HL-60 (cell line): ENCODE measurements at regions not wholly inside any gene's neighbourhood (a gene's known extent, or its start where the extent isn't known, plus 50 kb on each side); places are given as distances from the start of the nearest gene placed in this dataset.

Experiments used
- CTCF ChIP-seq: IDR thresholded peaks from one replicate; pipeline ENCODE4 v1.5.1; 2011; ENCODE audit warnings: low read length, control low read depth, inconsistent platforms; ENCODE audit not compliant: insufficient read depth
- POLR2AphosphoS5 ChIP-seq: IDR thresholded peaks from 2 replicates; pipeline ENCODE4 v1.6.1; 2012; ENCODE audit warnings: low read depth

GRCh38 chr10:58985216-58985615 lies 191.2 kb upstream of the PHYHIPL start:
- no peak for TF ChIP-seq CTCF
- TF ChIP-seq POLR2AphosphoS5: no peak
